ENCODE measurements at regions not wholly inside any gene's neighbourhood (a gene's known extent, or its start where the extent isn't known, plus 50 kb on each side); places are given as distances from the start of the nearest gene placed in this dataset.

GRCh38 chr10:8700689-8701088, 646.2 kb downstream of the GATA3 start:
- Histone ChIP-seq H3K79me2 (ENCODE audit: low read length) (no peaks in the 10 kb centered on the region), H4K20me1 (ENCODE audit: insufficient read depth, low read depth, low read length) (no peaks in the 10 kb centered on the region), H3K4me3 (ENCODE audit: low read length) (no peak overlapping the region), H3K9me2 (replicated peaks; ENCODE audit: insufficient read depth, low read length) (no peaks in the 10 kb centered on the region), H3K27ac (ENCODE audit: low read length) (no peak overlapping the region), H2AFZ (ENCODE audit: low read length) (no peak overlapping the region), H3K9ac (ENCODE audit: low read length) (no peak overlapping the region), H3K9me3 (ENCODE audit: low read length) (no peaks in the 10 kb centered on the region), H3K4me2 (ENCODE audit: low read depth, low read length, poor library complexity, severe bottlenecking) (no peak overlapping the region), H3K4me1 (ENCODE audit: low read length) (no peaks in the 10 kb centered on the region), H3K36me3 (ENCODE audit: insufficient read depth, low read length) (no peaks in the 10 kb centered on the region), H3K27me3 (ENCODE audit: low read length) (no peaks in the 10 kb centered on the region)
- DNase-seq, result no peak

- Histone ChIP-seq H3K9ac (ENCODE audit: low read length) (no peak overlapping the region), H4K20me1 (ENCODE audit: insufficient read depth, low read depth, low read length) (no peaks in the 10 kb centered on the region), H3K79me2 (ENCODE audit: low read length) (no peaks in the 10 kb centered on the region), H3K27ac (ENCODE audit: low read length) (no peak overlapping the region), H2AFZ (ENCODE audit: low read length) (no peak overlapping the region), H3K36me3 (ENCODE audit: insufficient read depth, low read length) (no peaks in the 10 kb centered on the region), H3K4me3 (ENCODE audit: low read length) (no peak overlapping the region), H3K9me3 (ENCODE audit: low read length) (no peaks in the 10 kb centered on the region), H3K4me1 (ENCODE audit: low read length) (no peaks in the 10 kb centered on the region), H3K27me3 (ENCODE audit: low read length) (no peaks in the 10 kb centered on the region), H3K4me2 (ENCODE audit: low read depth, low read length, poor library complexity, severe bottlenecking) (no peak overlapping the region), H3K9me2 (replicated peaks; ENCODE audit: insufficient read depth, low read length) (no peaks in the 10 kb centered on the region)
- no peak for DNase-seq
Observed at GRCh38 chr10:8702181-8702580, 647.7 kb downstream of the GATA3 start.

- Histone ChIP-seq H3K79me2 (ENCODE audit: low read length) (no peaks in the 10 kb centered on the region), H2AFZ (ENCODE audit: low read length) (no peak overlapping the region), H3K36me3 (ENCODE audit: insufficient read depth, low read length) (no peaks in the 10 kb centered on the region), H3K9ac (ENCODE audit: low read length) (no peak overlapping the region), H4K20me1 (ENCODE audit: insufficient read depth, low read depth, low read length) (no peaks in the 10 kb centered on the region), H3K9me3 (ENCODE audit: low read length) (no peaks in the 10 kb centered on the region), H3K4me2 (ENCODE audit: low read depth, low read length, poor library complexity, severe bottlenecking) (no peak overlapping the region), H3K4me3 (ENCODE audit: low read length) (no peak overlapping the region), H3K4me1 (ENCODE audit: low read length) (no peaks in the 10 kb centered on the region), H3K27me3 (ENCODE audit: low read length) (no peaks in the 10 kb centered on the region), H3K9me2 (replicated peaks; ENCODE audit: insufficient read depth, low read length) (no peaks in the 10 kb centered on the region), H3K27ac (ENCODE audit: low read length) (no peak overlapping the region)
- no peak for DNase-seq
Observed at GRCh38 chr10:8705415-8705814, 650.9 kb downstream of the GATA3 start.

GRCh38 chr10:8712656-8713055, 658.2 kb downstream of the GATA3 start:
- no peak for DNase-seq
- Histone ChIP-seq H3K9ac (ENCODE audit: low read length) (no peak overlapping the region), H3K27me3 (ENCODE audit: low read length) (no peaks in the 10 kb centered on the region), H3K4me2 (ENCODE audit: low read depth, low read length, poor library complexity, severe bottlenecking) (no peak overlapping the region), H4K20me1 (ENCODE audit: insufficient read depth, low read depth, low read length) (no peaks in the 10 kb centered on the region), H2AFZ (ENCODE audit: low read length) (no peak overlapping the region), H3K4me1 (ENCODE audit: low read length) (no peaks in the 10 kb centered on the region), H3K9me3 (ENCODE audit: low read length) (no peaks in the 10 kb centered on the region), H3K9me2 (replicated peaks; ENCODE audit: insufficient read depth, low read length) (no peaks in the 10 kb centered on the region), H3K36me3 (ENCODE audit: insufficient read depth, low read length) (no peaks in the 10 kb centered on the region), H3K4me3 (ENCODE audit: low read length) (no peak overlapping the region), H3K79me2 (ENCODE audit: low read length) (no peaks in the 10 kb centered on the region), H3K27ac (ENCODE audit: low read length) (no peak overlapping the region)

GRCh38 chr10:8719971-8720370, 665.5 kb downstream of the GATA3 start:
- no peaks in the 10 kb centered on the region for H3K36me3 ChIP-seq (ENCODE audit: insufficient read depth, low read length)
- no peaks in the 10 kb centered on the region for H4K20me1 ChIP-seq (ENCODE audit: insufficient read depth, low read depth, low read length)
- no peak overlapping the region for H2AFZ ChIP-seq (ENCODE audit: low read length)
- no peaks in the 10 kb centered on the region for H3K9me2 ChIP-seq (replicated peaks; ENCODE audit: insufficient read depth, low read length)
- no peak overlapping the region for H3K9ac ChIP-seq (ENCODE audit: low read length)
- no peaks in the 10 kb centered on the region; the same call in 1 of the 2 replicates for H3K27me3 ChIP-seq (ENCODE audit: low read length)
- H3K4me2 ChIP-seq (ENCODE audit: low read depth, low read length, poor library complexity, severe bottlenecking), result no peak overlapping the region
- H3K4me1 ChIP-seq (ENCODE audit: low read length), result no peaks in the 10 kb centered on the region
- H3K9me3 ChIP-seq (ENCODE audit: low read length), result peaks cover 16% of the 10 kb centered on the region
- H3K79me2 ChIP-seq (ENCODE audit: low read length), result no peaks in the 10 kb centered on the region
- H3K4me3 ChIP-seq (ENCODE audit: low read length), result no peak overlapping the region
- no peak for DNase-seq
- H3K27ac ChIP-seq (ENCODE audit: low read length), result no peak overlapping the region

GRCh38 chr10:8721650-8722049, 667.2 kb downstream of the GATA3 start:
- H3K9me2 ChIP-seq (replicated peaks; ENCODE audit: insufficient read depth, low read length), result no peaks in the 10 kb centered on the region
- H3K4me3 ChIP-seq (ENCODE audit: low read length), result no peak overlapping the region
- H3K4me1 ChIP-seq (ENCODE audit: low read length), result no peaks in the 10 kb centered on the region
- H3K9me3 ChIP-seq (ENCODE audit: low read length), result peaks cover 16% of the 10 kb centered on the region
- no peaks in the 10 kb centered on the region for H3K36me3 ChIP-seq (ENCODE audit: insufficient read depth, low read length)
- no peaks in the 10 kb centered on the region; the same call in 1 of the 2 replicates for H3K27me3 ChIP-seq (ENCODE audit: low read length)
- no peak overlapping the region for H3K4me2 ChIP-seq (ENCODE audit: low read depth, low read length, poor library complexity, severe bottlenecking)
- no peaks in the 10 kb centered on the region for H3K79me2 ChIP-seq (ENCODE audit: low read length)
- H2AFZ ChIP-seq (ENCODE audit: low read length), result no peak overlapping the region
- DNase-seq, result no peak
- H3K9ac ChIP-seq (ENCODE audit: low read length), result no peak overlapping the region
- no peak overlapping the region for H3K27ac ChIP-seq (ENCODE audit: low read length)
- H4K20me1 ChIP-seq (ENCODE audit: insufficient read depth, low read depth, low read length), result no peaks in the 10 kb centered on the region

GRCh38 chr10:8722835-8723234, 668.3 kb downstream of the GATA3 start:
- Histone ChIP-seq H4K20me1 (ENCODE audit: insufficient read depth, low read depth, low read length) (no peaks in the 10 kb centered on the region), H3K27ac (ENCODE audit: low read length) (no peak overlapping the region), H3K79me2 (ENCODE audit: low read length) (no peaks in the 10 kb centered on the region), H3K27me3 (ENCODE audit: low read length) (no peaks in the 10 kb centered on the region; the same call in 1 of the 2 replicates), H3K9me3 (ENCODE audit: low read length) (peaks cover 16% of the 10 kb centered on the region), H3K36me3 (ENCODE audit: insufficient read depth, low read length) (no peaks in the 10 kb centered on the region), H2AFZ (ENCODE audit: low read length) (no peak overlapping the region), H3K4me1 (ENCODE audit: low read length) (no peaks in the 10 kb centered on the region), H3K4me2 (ENCODE audit: low read depth, low read length, poor library complexity, severe bottlenecking) (no peak overlapping the region), H3K9ac (ENCODE audit: low read length) (no peak overlapping the region), H3K9me2 (replicated peaks; ENCODE audit: insufficient read depth, low read length) (no peaks in the 10 kb centered on the region), H3K4me3 (ENCODE audit: low read length) (no peak overlapping the region)
- no peak for DNase-seq

- no peaks in the 10 kb centered on the region for H3K79me2 ChIP-seq (ENCODE audit: low read length)
Observed at GRCh38 chr10:8725343-8725742, 670.9 kb downstream of the GATA3 start.

More at GRCh38 chr10:8725343-8725742, 670.9 kb downstream of the GATA3 start:
- Histone ChIP-seq H3K27me3 (ENCODE audit: low read length) (no peaks in the 10 kb centered on the region), H3K4me3 (ENCODE audit: low read length) (no peak overlapping the region), H3K9ac (ENCODE audit: low read length) (no peak overlapping the region), H3K4me2 (ENCODE audit: low read depth, low read length, poor library complexity, severe bottlenecking) (no peak overlapping the region), H3K4me1 (ENCODE audit: low read length) (no peaks in the 10 kb centered on the region), H3K27ac (ENCODE audit: low read length) (no peak overlapping the region), H3K36me3 (ENCODE audit: insufficient read depth, low read length) (no peaks in the 10 kb centered on the region), H3K9me2 (replicated peaks; ENCODE audit: insufficient read depth, low read length) (no peaks in the 10 kb centered on the region), H4K20me1 (ENCODE audit: insufficient read depth, low read depth, low read length) (no peaks in the 10 kb centered on the region), H2AFZ (ENCODE audit: low read length) (no peak overlapping the region), H3K9me3 (ENCODE audit: low read length) (peaks cover 4% of the 10 kb centered on the region; the same call in 1 of the 2 replicates)
- no peak for DNase-seq

All from Karpas-422 (cell line).